ENCODE measurements at regions not wholly inside any gene's neighbourhood (a gene's known extent, or its start where the extent isn't known, plus 50 kb on each side); places are given as distances from the start of the nearest gene placed in this dataset.

DNA sequence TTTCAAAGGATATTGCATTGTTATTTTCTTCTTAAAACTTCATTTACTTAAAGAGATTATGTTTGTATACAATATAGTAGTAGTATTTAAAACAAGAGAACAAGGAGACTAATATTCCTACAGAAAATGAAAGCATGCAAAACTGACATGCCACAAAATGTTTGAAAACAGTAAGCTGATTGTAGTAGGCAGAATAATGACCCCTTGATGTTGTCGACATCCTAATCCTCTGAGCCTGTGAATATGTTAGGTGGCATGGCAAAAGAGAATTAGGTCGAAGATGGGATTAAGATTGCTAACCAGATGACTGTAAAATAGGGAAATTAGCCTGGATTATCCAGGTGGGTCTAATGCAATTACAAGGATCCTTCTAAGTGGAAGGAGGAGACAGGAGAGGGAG is 522.2 kb upstream of the NR3C2 start:
- H4K20me1 ChIP-seq (ENCODE audit: insufficient read depth, low read length), result no peaks in the 10 kb centered on the region
- TF ChIP-seq EZH2phosphoT487 (IDR thresholded peaks at IDR 0.05; ENCODE audit: low read depth) (no peak), CTCF (IDR thresholded peaks at IDR 0.05; ENCODE audit: low read depth, low read length) (no peak)
- H3K4me3 ChIP-seq (ENCODE audit: low read length), result no peak overlapping the region
- no peak overlapping the region for H2AFZ ChIP-seq (ENCODE audit: low read depth, low read length)
- H3K79me2 ChIP-seq (ENCODE audit: low read length), result no peaks in the 10 kb centered on the region
- no peaks in the 10 kb centered on the region for H3K36me3 ChIP-seq (replicated peaks; ENCODE audit: low read depth, low read length)
- H3K4me2 ChIP-seq (ENCODE audit: low read length), result no peak overlapping the region
- H3K9ac ChIP-seq (ENCODE audit: low read length), result no peak overlapping the region
- H3K27me3 ChIP-seq (ENCODE audit: low read depth, low read length), result no peaks in the 10 kb centered on the region
- H3K27ac ChIP-seq (ENCODE audit: low read length), result no peak overlapping the region
- H3K9me3 ChIP-seq (ENCODE audit: insufficient read depth, low read length), result no peaks in the 10 kb centered on the region
- H3K4me1 ChIP-seq (ENCODE audit: low read length), result no peaks in the 10 kb centered on the region

GRCh38 chr4:148962539-148963290 is 520.5 kb upstream of the NR3C2 start:
- no peak overlapping the region for H3K4me2 ChIP-seq (ENCODE audit: low read length)
- H3K36me3 ChIP-seq (replicated peaks; ENCODE audit: low read depth, low read length), result no peaks in the 10 kb centered on the region
- H3K79me2 ChIP-seq (ENCODE audit: low read length), result no peaks in the 10 kb centered on the region
- H4K20me1 ChIP-seq (ENCODE audit: insufficient read depth, low read length), result no peaks in the 10 kb centered on the region
- H3K27ac ChIP-seq (ENCODE audit: low read length), result no peak overlapping the region
- H3K9ac ChIP-seq (ENCODE audit: low read length), result no peak overlapping the region
- H3K4me1 ChIP-seq (ENCODE audit: low read length), result no peaks in the 10 kb centered on the region
- TF ChIP-seq CTCF (IDR thresholded peaks at IDR 0.05; ENCODE audit: low read depth, low read length), result no peak
- TF ChIP-seq EZH2phosphoT487 (IDR thresholded peaks at IDR 0.05; ENCODE audit: low read depth), result no peak
- H2AFZ ChIP-seq (ENCODE audit: low read depth, low read length), result no peak overlapping the region
- H3K9me3 ChIP-seq (ENCODE audit: insufficient read depth, low read length), result no peaks in the 10 kb centered on the region
- H3K4me3 ChIP-seq (ENCODE audit: low read length), result no peak overlapping the region
- no peaks in the 10 kb centered on the region for H3K27me3 ChIP-seq (ENCODE audit: low read depth, low read length)

DNA sequence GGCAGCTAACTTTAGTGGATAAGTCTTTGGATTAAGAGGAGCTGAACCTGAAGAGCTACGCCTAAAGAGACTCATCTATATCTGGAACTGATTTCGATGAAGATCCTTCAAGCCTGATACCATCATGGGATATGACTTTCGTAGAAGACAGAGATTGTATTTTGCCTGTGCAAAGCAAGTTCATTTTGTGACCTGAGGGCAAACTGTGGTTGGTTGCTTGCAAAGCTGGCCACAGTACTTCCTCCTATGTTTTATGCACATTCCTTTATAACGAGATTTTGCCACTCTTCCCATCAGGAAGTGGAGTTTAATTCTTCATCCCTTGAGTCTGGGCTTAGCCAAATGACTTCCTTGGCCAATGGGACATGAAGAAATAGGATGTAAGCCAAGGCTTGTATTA is 519.3 kb upstream of the NR3C2 start:
- H3K9ac ChIP-seq (ENCODE audit: low read length), result no peak overlapping the region
- TF ChIP-seq CTCF (IDR thresholded peaks at IDR 0.05; ENCODE audit: low read depth, low read length) (no peak), EZH2phosphoT487 (IDR thresholded peaks at IDR 0.05; ENCODE audit: low read depth) (no peak)
- no peaks in the 10 kb centered on the region for H3K79me2 ChIP-seq (ENCODE audit: low read length)
- H3K36me3 ChIP-seq (replicated peaks; ENCODE audit: low read depth, low read length), result no peaks in the 10 kb centered on the region
- H3K4me2 ChIP-seq (ENCODE audit: low read length), result no peak overlapping the region
- H4K20me1 ChIP-seq (ENCODE audit: insufficient read depth, low read length), result no peaks in the 10 kb centered on the region
- peak overlapping the region; percentile 17; the same call in 1 of the 2 replicates for H2AFZ ChIP-seq (ENCODE audit: low read depth, low read length)
- no peak overlapping the region for H3K4me3 ChIP-seq (ENCODE audit: low read length)
- no peaks in the 10 kb centered on the region for H3K9me3 ChIP-seq (ENCODE audit: insufficient read depth, low read length)
- no peaks in the 10 kb centered on the region for H3K4me1 ChIP-seq (ENCODE audit: low read length)
- no peaks in the 10 kb centered on the region for H3K27me3 ChIP-seq (ENCODE audit: low read depth, low read length)
- H3K27ac ChIP-seq (ENCODE audit: low read length), result no peak overlapping the region

DNA sequence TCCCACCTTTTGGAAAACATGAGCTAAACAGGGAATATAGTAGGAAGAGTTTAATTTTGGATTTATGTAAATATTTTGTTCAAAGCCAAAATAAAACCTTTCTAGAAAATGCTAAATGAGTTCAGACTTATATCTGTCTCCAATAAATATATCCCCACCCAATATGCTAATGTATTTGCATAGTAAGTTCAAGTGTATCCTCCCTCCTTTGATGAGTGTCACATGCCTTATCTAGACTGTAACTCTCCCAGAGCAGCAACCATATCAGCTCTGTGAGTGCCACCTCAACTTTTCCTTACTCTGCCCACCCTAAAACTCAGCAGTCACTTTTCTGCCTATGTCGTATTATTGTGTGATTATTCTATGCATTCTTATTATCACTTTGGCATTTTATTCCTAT is 516.1 kb upstream of the NR3C2 start:
- Histone ChIP-seq H3K9ac (ENCODE audit: low read length) (no peak overlapping the region), H3K79me2 (ENCODE audit: low read length) (no peaks in the 10 kb centered on the region), H4K20me1 (ENCODE audit: insufficient read depth, low read length) (no peaks in the 10 kb centered on the region), H3K9me3 (ENCODE audit: insufficient read depth, low read length) (no peaks in the 10 kb centered on the region), H3K4me1 (ENCODE audit: low read length) (no peaks in the 10 kb centered on the region), H3K4me3 (ENCODE audit: low read length) (no peak overlapping the region), H3K27me3 (ENCODE audit: low read depth, low read length) (no peaks in the 10 kb centered on the region), H2AFZ (ENCODE audit: low read depth, low read length) (no peak overlapping the region), H3K27ac (ENCODE audit: low read length) (no peak overlapping the region), H3K36me3 (replicated peaks; ENCODE audit: low read depth, low read length) (no peaks in the 10 kb centered on the region), H3K4me2 (ENCODE audit: low read length) (no peak overlapping the region)
- TF ChIP-seq CTCF (IDR thresholded peaks at IDR 0.05; ENCODE audit: low read depth, low read length) (no peak), EZH2phosphoT487 (IDR thresholded peaks at IDR 0.05; ENCODE audit: low read depth) (no peak)

Measured in OCI-LY3 (cell line).